HG03025 (cell line): ENCODE measurements at regions not wholly inside any gene's neighbourhood (a gene's known extent, or its start where the extent isn't known, plus 50 kb on each side); places are given as distances from the start of the nearest gene placed in this dataset.
"Not testable (repeated sequence)": the region's sequence is repeated elsewhere in the genome, so short reads cannot be mapped to it uniquely, and the experiment has no call there.

ENCODE experiments used
- ATAC-seq: cut with Tn5 transposase; IDR thresholded peaks from one replicate; pipeline ENCODE4 v1.9.1; 2021; ENCODE audit warnings: mild to moderate bottlenecking, moderate library complexity; ENCODE audit not compliant: unreplicated experiment, low FRiP score

GRCh38 chr6:85135376-85136094 lies 314.3 kb upstream of the NT5E start:
- ATAC-seq: no peak

GRCh38 chr6:85134172-85134571 lies 315.7 kb upstream of the NT5E start:
- ATAC-seq: no peak

- no peak for ATAC-seq
Observed at GRCh38 chr6:85132091-85132490, 317.8 kb upstream of the NT5E start.

GRCh38 chr6:85130743-85131142 lies 319.1 kb upstream of the NT5E start:
- no peak for ATAC-seq

- ATAC-seq: no peak
Observed at GRCh38 chr6:85129881-85130280, 320.0 kb upstream of the NT5E start.

GRCh38 chr6:85128781-85129180 lies 321.1 kb upstream of the NT5E start:
- no peak for ATAC-seq

- not testable (repeated sequence) for ATAC-seq
Observed at GRCh38 chr6:85128256-85128655, 321.6 kb upstream of the NT5E start.

GRCh38 chr6:85127696-85128243 lies 322.1 kb upstream of the NT5E start:
- ATAC-seq: no peak

GRCh38 chr6:85127168-85127498 lies 322.8 kb upstream of the NT5E start:
- no peak for ATAC-seq

- no peak for ATAC-seq
Observed at GRCh38 chr6:85126485-85127167, 323.3 kb upstream of the NT5E start.

GRCh38 chr6:85125526-85125925 lies 324.4 kb upstream of the NT5E start:
- no peak for ATAC-seq

GRCh38 chr6:85124472-85125354 lies 325.2 kb upstream of the NT5E start:
- no peak for ATAC-seq

- no peak for ATAC-seq
Observed at GRCh38 chr6:85121158-85121557, 328.7 kb upstream of the NT5E start.

- no peak for ATAC-seq
Observed at GRCh38 chr6:85118652-85119235, 331.1 kb upstream of the NT5E start.

- ATAC-seq: no peak
Observed at GRCh38 chr6:85118233-85118632, 331.6 kb upstream of the NT5E start.

- ATAC-seq: no peak
Observed at GRCh38 chr6:85116475-85116874, 333.4 kb upstream of the NT5E start.

- ATAC-seq: no peak
Observed at GRCh38 chr6:85115876-85116275, 334.0 kb upstream of the NT5E start.

GRCh38 chr6:85115376-85115775 lies 334.5 kb upstream of the NT5E start:
- no peak for ATAC-seq

GRCh38 chr6:85114581-85114935 lies 335.3 kb upstream of the NT5E start:
- ATAC-seq: no peak

- no peak for ATAC-seq
Observed at GRCh38 chr6:85113934-85114580, 335.8 kb upstream of the NT5E start.
